ENCODE measurements at regions not wholly inside any gene's neighbourhood (a gene's known extent, or its start where the extent isn't known, plus 50 kb on each side); places are given as distances from the start of the nearest gene placed in this dataset.

GRCh38 chr16:35750701-35751104 lies 2291.3 kb downstream of the TP53TG3F start:
- POLR2A ChIA-PET, result no interaction called here

GRCh38 chr16:35751191-35751941 lies 2292.0 kb downstream of the TP53TG3F start:
- no peaks in the 10 kb centered on the region for H3K4me1 Mint-ChIP-seq (ENCODE audit: low read depth, unreplicated experiment)
- ChIA-PET POLR2A (no interaction called here), CTCF (no interaction called here)
- no peak overlapping the region for H3K4me3 Mint-ChIP-seq (ENCODE audit: unreplicated experiment)
- Histone ChIP-seq H3K4me3 (ENCODE audit: low read depth, low read length) (no peak overlapping the region), H3K36me3 (ENCODE audit: control insufficient read depth, insufficient read depth, low read length) (no peaks in the 10 kb centered on the region), H3K9me3 (no peaks in the 10 kb centered on the region), H3K27me3 (replicated peaks; ENCODE audit: control insufficient read depth, insufficient read depth, low read length) (no peaks in the 10 kb centered on the region), H3K4me1 (no peaks in the 10 kb centered on the region)
- DNase-seq, result no peak
- no TSS peak for BruUV-seq (replicated peaks)
- peaks cover 28% of the 10 kb centered on the region for H3K9me3 Mint-ChIP-seq (ENCODE audit: unreplicated experiment)
- intact Hi-C loops (cut with micrococcal nuclease; ENCODE audit: unreplicated experiment), result no loop called here
- no peak for TF ChIP-seq CTCF (IDR thresholded peaks at IDR 0.05; ENCODE audit: insufficient read depth in 1 of 2, low read depth in 1 of 2, low read length in 1 of 2, severe bottlenecking in 1 of 2, unreplicated experiment in 1 of 2)
- no peaks in the 10 kb centered on the region for H3K36me3 Mint-ChIP-seq (ENCODE audit: insufficient read depth, unreplicated experiment)
- no peaks in the 10 kb centered on the region for H3K27me3 Mint-ChIP-seq (ENCODE audit: insufficient read depth, unreplicated experiment)
- no peak overlapping the region for H3K27ac Mint-ChIP-seq (ENCODE audit: unreplicated experiment)

More at GRCh38 chr16:35750701-35751104, 2291.3 kb downstream of the TP53TG3F start:
- intact Hi-C loops (cut with micrococcal nuclease; ENCODE audit: unreplicated experiment), result no loop called here
- Histone ChIP-seq H3K9me3 (no peaks in the 10 kb centered on the region), H3K36me3 (ENCODE audit: control insufficient read depth, insufficient read depth, low read length) (no peaks in the 10 kb centered on the region), H3K4me1 (no peaks in the 10 kb centered on the region), H3K27me3 (replicated peaks; ENCODE audit: control insufficient read depth, insufficient read depth, low read length) (no peaks in the 10 kb centered on the region), H3K4me3 (ENCODE audit: low read depth, low read length) (no peak overlapping the region)
- Mint-ChIP-seq H3K36me3 (ENCODE audit: insufficient read depth, unreplicated experiment) (no peaks in the 10 kb centered on the region), H3K9me3 (ENCODE audit: unreplicated experiment) (peaks cover 28% of the 10 kb centered on the region), H3K27me3 (ENCODE audit: insufficient read depth, unreplicated experiment) (no peaks in the 10 kb centered on the region), H3K4me3 (ENCODE audit: unreplicated experiment) (no peak overlapping the region), H3K27ac (ENCODE audit: unreplicated experiment) (no peak overlapping the region), H3K4me1 (ENCODE audit: low read depth, unreplicated experiment) (no peaks in the 10 kb centered on the region)
- BruUV-seq (replicated peaks), result no TSS peak
- CTCF ChIA-PET, result no interaction called here
- no peak for TF ChIP-seq CTCF (IDR thresholded peaks at IDR 0.05; ENCODE audit: insufficient read depth in 1 of 2, low read depth in 1 of 2, low read length in 1 of 2, severe bottlenecking in 1 of 2, unreplicated experiment in 1 of 2)
- no peak for DNase-seq

GRCh38 chr16:35752012-35752772 lies 2292.8 kb downstream of the TP53TG3F start:
- Histone ChIP-seq H3K27me3 (replicated peaks; ENCODE audit: control insufficient read depth, insufficient read depth, low read length) (no peaks in the 10 kb centered on the region), H3K36me3 (ENCODE audit: control insufficient read depth, insufficient read depth, low read length) (no peaks in the 10 kb centered on the region), H3K4me3 (ENCODE audit: low read depth, low read length) (no peak overlapping the region), H3K9me3 (no peaks in the 10 kb centered on the region), H3K4me1 (no peaks in the 10 kb centered on the region)
- intact Hi-C loops (cut with micrococcal nuclease; ENCODE audit: unreplicated experiment), result no loop called here
- Mint-ChIP-seq H3K9me3 (ENCODE audit: unreplicated experiment) (peaks cover 24% of the 10 kb centered on the region), H3K27me3 (ENCODE audit: insufficient read depth, unreplicated experiment) (no peaks in the 10 kb centered on the region), H3K4me1 (ENCODE audit: low read depth, unreplicated experiment) (no peaks in the 10 kb centered on the region), H3K4me3 (ENCODE audit: unreplicated experiment) (no peak overlapping the region), H3K27ac (ENCODE audit: unreplicated experiment) (no peak overlapping the region), H3K36me3 (ENCODE audit: insufficient read depth, unreplicated experiment) (no peaks in the 10 kb centered on the region)
- no TSS peak for BruUV-seq (replicated peaks)
- CTCF ChIA-PET, result no interaction called here
- POLR2A ChIA-PET, result no interaction called here
- DNase-seq, result no peak
- no peak for TF ChIP-seq CTCF (IDR thresholded peaks at IDR 0.05; ENCODE audit: insufficient read depth in 1 of 2, low read depth in 1 of 2, low read length in 1 of 2, severe bottlenecking in 1 of 2, unreplicated experiment in 1 of 2)
